Activated CD4-positive, alpha-beta T cell treated with anti-CD3 and anti-CD28 coated beads, Interleukin-2, amount 10 ng/mL, durations not matched to agents 24 days and 14 days (primary cell): ENCODE measurements at regions not wholly inside any gene's neighbourhood (a gene's known extent, or its start where the extent isn't known, plus 50 kb on each side); places are given as distances from the start of the nearest gene placed in this dataset.
"Not testable (repeated sequence)": the region's sequence is repeated elsewhere in the genome, so short reads cannot be mapped to it uniquely, and the experiment has no call there.

Experiments used
- DNase-seq: peaks from one replicate; pipeline ENCODE4 v3.0.0; 2022
- H3K27ac Mint-ChIP-seq: one replicate; pipeline ENCODE4 v1.8.0; 2022; ENCODE audit warnings: mild to moderate bottlenecking, mixed read lengths
- H3K27me3 Mint-ChIP-seq: one replicate; pipeline ENCODE4 v1.8.0; 2022; ENCODE audit warnings: mixed read lengths
- H3K36me3 Mint-ChIP-seq: one replicate; pipeline ENCODE4 v1.8.0; 2022; ENCODE audit warnings: low read depth, mild to moderate bottlenecking, mixed read lengths
- H3K4me1 Mint-ChIP-seq: one replicate; pipeline ENCODE4 v1.8.0; 2021; ENCODE audit warnings: mixed read lengths
- H3K4me3 Mint-ChIP-seq: one replicate; pipeline ENCODE4 v1.8.0; 2022; ENCODE audit warnings: mild to moderate bottlenecking, moderate library complexity, mixed read lengths
- H3K9me3 Mint-ChIP-seq: one replicate; pipeline ENCODE4 v1.8.0; 2021; ENCODE audit warnings: mixed read lengths
- intact Hi-C: fragments of 100-400 bp; cut with micrococcal nuclease; formaldehyde crosslinking; loops from one replicate; pipeline ENCODE4 v1.15.1; 2023

GRCh38 chr3:118791246-118791645 is 243.4 kb downstream of the IGSF11 start:
- no peak overlapping the region for H3K4me3 Mint-ChIP-seq
- H3K36me3 Mint-ChIP-seq: no peaks in the 10 kb centered on the region
- peaks cover 2% of the 10 kb centered on the region for H3K27me3 Mint-ChIP-seq
- intact Hi-C loops: no loop called here
- DNase-seq: no peak
- no peaks in the 10 kb centered on the region for H3K9me3 Mint-ChIP-seq
- no peaks in the 10 kb centered on the region for H3K4me1 Mint-ChIP-seq
- H3K27ac Mint-ChIP-seq: no peak overlapping the region

- DNase-seq: no peak
- H3K36me3 Mint-ChIP-seq: no peaks in the 10 kb centered on the region
- H3K9me3 Mint-ChIP-seq: no peaks in the 10 kb centered on the region
- intact Hi-C loops: no loop called here
- no peaks in the 10 kb centered on the region for H3K4me1 Mint-ChIP-seq
- peaks cover 2% of the 10 kb centered on the region for H3K27me3 Mint-ChIP-seq
- no peak overlapping the region for H3K4me3 Mint-ChIP-seq
- H3K27ac Mint-ChIP-seq: no peak overlapping the region
Observed at GRCh38 chr3:118792191-118792590, 242.5 kb downstream of the IGSF11 start.

DNA sequence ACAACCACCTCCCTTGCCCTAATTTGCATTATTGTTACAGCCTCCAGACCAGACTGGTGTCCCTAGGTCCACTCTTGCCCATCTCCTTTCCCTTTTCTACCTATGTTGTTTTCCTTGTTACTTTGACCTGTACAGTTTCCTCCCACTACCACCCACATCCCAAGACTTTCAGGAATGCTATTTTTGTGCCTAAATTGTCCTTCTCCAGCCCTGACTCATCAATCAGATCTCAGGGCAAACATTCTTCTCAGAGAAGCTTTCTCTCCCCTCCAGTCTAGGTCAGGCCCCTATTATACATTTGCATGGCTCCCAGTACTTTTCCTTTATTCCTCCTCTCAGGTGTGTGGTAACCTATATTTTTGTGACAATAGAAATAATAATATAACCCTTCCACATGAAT is 241.5 kb downstream of the IGSF11 start:
- Mint-ChIP-seq H3K27ac (no peak overlapping the region), H3K4me3 (no peak overlapping the region), H3K27me3 (peaks cover 2% of the 10 kb centered on the region), H3K36me3 (no peaks in the 10 kb centered on the region), H3K4me1 (no peaks in the 10 kb centered on the region), H3K9me3 (no peaks in the 10 kb centered on the region)
- intact Hi-C loops: no loop called here
- DNase-seq: no peak

GRCh38 chr3:118799303-118799702 is 235.3 kb downstream of the IGSF11 start:
- H3K27me3 Mint-ChIP-seq: no peaks in the 10 kb centered on the region
- no peak overlapping the region for H3K4me3 Mint-ChIP-seq
- H3K9me3 Mint-ChIP-seq: no peaks in the 10 kb centered on the region
- no peaks in the 10 kb centered on the region for H3K36me3 Mint-ChIP-seq
- no peak for DNase-seq
- H3K27ac Mint-ChIP-seq: no peak overlapping the region
- intact Hi-C loops: no loop called here
- no peaks in the 10 kb centered on the region for H3K4me1 Mint-ChIP-seq

- Mint-ChIP-seq H3K4me3 (no peak overlapping the region), H3K4me1 (no peaks in the 10 kb centered on the region), H3K27ac (no peak overlapping the region), H3K27me3 (no peaks in the 10 kb centered on the region), H3K36me3 (no peaks in the 10 kb centered on the region), H3K9me3 (no peaks in the 10 kb centered on the region)
- intact Hi-C loops: no loop called here
- no peak for DNase-seq
Observed at GRCh38 chr3:118801899-118802298, 232.7 kb downstream of the IGSF11 start.

GRCh38 chr3:118802325-118803095 is 232.1 kb downstream of the IGSF11 start:
- Mint-ChIP-seq H3K4me3 (no peak overlapping the region), H3K9me3 (no peaks in the 10 kb centered on the region), H3K36me3 (no peaks in the 10 kb centered on the region), H3K4me1 (no peaks in the 10 kb centered on the region), H3K27ac (no peak overlapping the region), H3K27me3 (no peaks in the 10 kb centered on the region)
- intact Hi-C loops: no loop called here
- no peak for DNase-seq

DNA sequence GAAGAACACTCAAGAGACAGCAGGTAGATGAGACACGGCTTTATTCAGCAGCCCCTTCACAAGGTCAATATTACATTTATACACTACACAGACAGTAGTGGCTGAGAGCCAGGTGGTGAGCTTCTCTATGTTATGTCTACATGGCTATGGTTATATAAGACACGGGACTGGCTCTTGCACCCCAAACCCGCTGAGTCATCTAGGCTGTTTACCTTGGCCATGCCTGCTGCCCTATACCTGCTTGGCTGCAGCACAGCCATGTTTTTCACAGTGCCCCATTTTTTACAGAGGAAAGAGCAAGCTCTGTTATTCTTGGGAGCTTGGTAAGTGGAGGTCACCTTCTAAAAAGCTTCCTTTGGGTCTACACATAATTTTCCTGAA is 231.6 kb downstream of the IGSF11 start:
- intact Hi-C loops: no loop called here
- no peak for DNase-seq
- Mint-ChIP-seq H3K36me3 (no peaks in the 10 kb centered on the region), H3K27ac (no peak overlapping the region), H3K27me3 (no peaks in the 10 kb centered on the region), H3K4me1 (no peaks in the 10 kb centered on the region), H3K4me3 (no peak overlapping the region), H3K9me3 (no peaks in the 10 kb centered on the region)

DNA sequence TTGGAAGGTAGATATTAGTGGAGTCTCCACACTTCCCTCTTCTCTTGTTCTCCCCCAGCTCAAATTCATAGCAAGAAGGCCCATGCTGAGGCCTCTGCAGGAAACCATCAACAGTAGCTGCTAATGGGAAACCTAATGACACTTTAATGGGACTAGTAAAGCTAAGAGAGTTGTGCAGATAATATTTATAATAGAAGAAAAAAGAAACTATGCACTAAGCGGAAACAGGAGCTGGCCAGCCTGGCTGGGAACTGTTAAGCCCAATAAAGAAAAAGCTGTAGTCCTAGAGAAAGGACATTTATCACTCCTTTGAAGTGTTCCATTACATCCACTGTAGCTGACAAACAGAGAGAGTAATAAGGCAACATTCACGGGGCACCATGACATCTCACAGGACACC is 229.6 kb downstream of the IGSF11 start:
- DNase-seq: no peak
- Mint-ChIP-seq H3K4me3 (no peak overlapping the region), H3K9me3 (no peaks in the 10 kb centered on the region), H3K4me1 (no peaks in the 10 kb centered on the region), H3K36me3 (no peaks in the 10 kb centered on the region), H3K27ac (no peak overlapping the region), H3K27me3 (no peaks in the 10 kb centered on the region)
- intact Hi-C loops: no loop called here

DNA sequence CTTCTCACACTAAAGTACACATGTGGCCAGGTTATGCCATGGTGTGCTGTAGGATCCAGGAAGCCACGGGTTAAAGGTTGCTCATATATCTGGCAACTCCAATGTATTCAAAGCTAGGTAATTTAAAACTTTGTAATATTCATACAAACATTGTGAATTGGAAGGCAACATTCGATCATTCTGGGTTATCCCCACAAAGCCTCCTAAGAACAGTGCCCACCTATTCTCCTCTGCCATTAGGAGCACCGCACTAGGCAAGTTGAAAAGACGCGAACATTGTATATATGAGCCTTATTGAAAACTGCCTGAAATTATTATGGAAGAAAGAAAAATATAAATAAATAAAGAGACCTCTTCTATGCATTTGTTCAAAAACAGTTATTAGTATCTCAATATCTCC is 228.2 kb downstream of the IGSF11 start:
- DNase-seq: no peak
- no peaks in the 10 kb centered on the region for H3K36me3 Mint-ChIP-seq
- no peaks in the 10 kb centered on the region for H3K9me3 Mint-ChIP-seq
- intact Hi-C loops: no loop called here
- no peaks in the 10 kb centered on the region for H3K27me3 Mint-ChIP-seq
- no peaks in the 10 kb centered on the region for H3K4me1 Mint-ChIP-seq
- no peak overlapping the region for H3K27ac Mint-ChIP-seq
- no peak overlapping the region for H3K4me3 Mint-ChIP-seq

GRCh38 chr3:118807349-118807748 is 227.3 kb downstream of the IGSF11 start:
- intact Hi-C loops: not testable (repeated sequence)

DNA sequence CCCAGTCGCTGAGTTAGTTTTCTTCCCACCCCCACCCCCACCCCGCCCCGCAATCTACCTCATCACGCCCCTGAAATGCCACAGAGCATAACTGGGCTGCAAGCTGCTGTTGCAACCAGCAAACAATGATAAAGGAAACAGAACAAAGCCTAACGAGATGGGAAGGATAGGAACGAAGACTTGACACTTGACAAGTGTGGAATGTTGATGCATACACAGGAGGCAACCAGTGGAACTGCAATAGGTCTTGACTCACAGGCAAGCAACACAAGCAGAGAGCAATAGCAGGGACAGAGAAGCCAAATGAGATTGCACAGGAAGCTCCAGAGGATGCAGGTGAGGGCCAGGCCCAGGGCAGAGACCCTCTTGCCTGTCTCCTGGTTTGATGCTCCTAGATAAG is 225.9 kb downstream of the IGSF11 start:
- Mint-ChIP-seq H3K9me3 (no peaks in the 10 kb centered on the region), H3K4me1 (no peaks in the 10 kb centered on the region), H3K36me3 (no peaks in the 10 kb centered on the region), H3K27me3 (no peaks in the 10 kb centered on the region), H3K27ac (no peak overlapping the region), H3K4me3 (no peak overlapping the region)
- no peak for DNase-seq
- intact Hi-C loops: no loop called here

More at GRCh38 chr3:118807349-118807748, 227.3 kb downstream of the IGSF11 start:
- H3K4me1 Mint-ChIP-seq, H3K4me3 Mint-ChIP-seq, DNase-seq, H3K9me3 Mint-ChIP-seq, H3K27ac Mint-ChIP-seq, H3K36me3 Mint-ChIP-seq, H3K27me3 Mint-ChIP-seq: not testable (repeated sequence)

- no peaks in the 10 kb centered on the region for H3K9me3 Mint-ChIP-seq
- H3K27ac Mint-ChIP-seq: no peak overlapping the region
- H3K27me3 Mint-ChIP-seq: peaks cover under 1% of the 10 kb centered on the region
- no peaks in the 10 kb centered on the region for H3K4me1 Mint-ChIP-seq
- intact Hi-C loops: no loop called here
- no peak overlapping the region for H3K4me3 Mint-ChIP-seq
- H3K36me3 Mint-ChIP-seq: no peaks in the 10 kb centered on the region
- no peak for DNase-seq
Observed at GRCh38 chr3:118809696-118810498, 224.7 kb downstream of the IGSF11 start.

GRCh38 chr3:118810499-118811035 is 224.1 kb downstream of the IGSF11 start:
- no peaks in the 10 kb centered on the region for H3K9me3 Mint-ChIP-seq
- intact Hi-C loops: no loop called here
- H3K27me3 Mint-ChIP-seq: peaks cover 1% of the 10 kb centered on the region
- no peaks in the 10 kb centered on the region for H3K36me3 Mint-ChIP-seq
- no peak for DNase-seq
- no peaks in the 10 kb centered on the region for H3K4me1 Mint-ChIP-seq
- H3K27ac Mint-ChIP-seq: no peak overlapping the region
- H3K4me3 Mint-ChIP-seq: no peak overlapping the region

DNA sequence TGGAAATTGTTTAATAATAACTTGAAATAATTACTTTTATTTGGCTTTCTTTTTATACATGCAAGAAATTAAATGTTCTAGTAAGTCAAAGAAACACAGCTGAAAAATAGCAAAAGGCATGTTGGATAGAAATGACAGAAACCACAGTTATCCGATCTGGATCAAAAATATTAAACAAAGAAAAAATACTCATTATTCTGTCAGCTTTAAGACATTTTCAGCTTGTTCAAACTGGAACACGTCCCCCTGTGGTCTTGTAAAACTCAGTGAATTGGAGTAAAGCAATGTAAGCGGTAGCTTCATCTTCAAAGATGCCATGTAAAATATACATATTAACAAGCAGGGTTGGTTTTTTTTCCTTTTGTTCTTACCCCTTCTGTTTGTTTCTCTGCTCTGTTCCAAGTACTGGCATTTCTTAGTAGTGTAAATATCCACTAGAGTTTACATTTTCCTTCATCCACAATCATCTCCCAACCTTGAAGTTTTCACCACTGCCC is 223.4 kb downstream of the IGSF11 start:
- Mint-ChIP-seq H3K27me3 (peaks cover 1% of the 10 kb centered on the region), H3K9me3 (no peaks in the 10 kb centered on the region), H3K4me3 (no peak overlapping the region), H3K27ac (no peak overlapping the region), H3K36me3 (no peaks in the 10 kb centered on the region), H3K4me1 (no peaks in the 10 kb centered on the region)
- DNase-seq: no peak
- intact Hi-C loops: no loop called here
